PC-3 (cell line): ENCODE measurements at regions not wholly inside any gene's neighbourhood (a gene's known extent, or its start where the extent isn't known, plus 50 kb on each side); places are given as distances from the start of the nearest gene placed in this dataset.
A peak's percentile ranks its signal among the peaks of the same experiment; 100 is the strongest.

Experiments
- ATAC-seq: fragments of 200-7000 bp; cut with Tn5 transposase; 2 replicates; pipeline ENCODE4 v1.9.1; 2020; ENCODE audit warnings: mild to moderate bottlenecking, moderate library complexity
- BruUV-seq: library from RNA; stranded (reverse); fragments of 400-500 nt; replicated peaks from 2 replicates; lab custom pipeline; 2021; lab: Mats Ljungman, UMichigan
- CTCF ChIA-PET: fragments of 300-600 bp; sonication (Branson Sonifier 250); formaldehyde crosslinking; loops from one replicate; lab custom pipeline; 2022; ENCODE audit warnings: antibody characterized with exemption; lab: Charles Lee
- POLR2A ChIA-PET: fragments of 300-600 bp; sonication (Branson Sonifier 250); formaldehyde crosslinking; loops from one replicate; lab custom pipeline; 2022; ENCODE audit warnings: antibody characterized with exemption; ENCODE audit not compliant: unreplicated experiment; lab: Charles Lee
- DNase-seq: peaks from one replicate; pipeline ENCODE4 v3.0.0-alpha.2; 2015
- H2AFZ ChIP-seq: fragments of 300-600 bp; sonication (generic); 2 replicates; pipeline ENCODE4 v1.6.0; 2016; ENCODE audit warnings: antibody characterized with exemption, low read length
- H3F3A ChIP-seq: fragments of 300-600 bp; sonication (generic); one replicate; pipeline ENCODE4 v1.6.0; 2017; ENCODE audit warnings: antibody characterized with exemption, low read length, control low read depth, mild to moderate bottlenecking; ENCODE audit not compliant: unreplicated experiment
- H3K27ac ChIP-seq: fragments of 300-600 bp; sonication (generic); 2 replicates; pipeline ENCODE4 v1.5.1; 2016; ENCODE audit warnings: mild to moderate bottlenecking, low read length
- H3K27me3 ChIP-seq: fragments of 300-600 bp; sonication (generic); 2 replicates; pipeline ENCODE4 v1.6.1; 2016; ENCODE audit warnings: low read length, mixed read lengths
- H3K36me3 ChIP-seq: fragments of 300-600 bp; sonication (generic); 2 replicates; pipeline ENCODE4 v1.6.1; 2016; ENCODE audit warnings: low read depth, mixed run types, low read length, mixed read lengths
- H3K4me1 ChIP-seq: fragments of 300-600 bp; sonication (generic); 2 replicates; pipeline ENCODE4 v1.5.1; 2016; ENCODE audit warnings: low read length; ENCODE audit not compliant: insufficient read depth
- H3K4me2 ChIP-seq: fragments of 300-600 bp; sonication (generic); 2 replicates; pipeline ENCODE4 v1.6.0; 2016; ENCODE audit warnings: low read length
- H3K4me3 ChIP-seq: fragments of 300-600 bp; sonication (generic); 2 replicates; pipeline ENCODE4 v1.5.1; 2016; ENCODE audit warnings: mild to moderate bottlenecking, low read length, mixed read lengths
- H3K79me2 ChIP-seq: fragments of 300-600 bp; sonication (generic); 2 replicates; pipeline ENCODE4 v1.6.1; 2017; ENCODE audit warnings: low read length, mixed read lengths
- H3K9ac ChIP-seq: fragments of 300-600 bp; sonication (generic); 2 replicates; pipeline ENCODE4 v1.6.0; 2016; ENCODE audit warnings: mild to moderate bottlenecking, low read length
- H3K9me2 ChIP-seq: fragments of 300-600 bp; sonication (generic); replicated peaks from 2 replicates; pipeline ENCODE4 v1.6.1; 2016; ENCODE audit warnings: mixed run types, low read length, mixed read lengths
- H3K9me3 ChIP-seq: fragments of 300-600 bp; sonication (generic); 2 replicates; pipeline ENCODE4 v1.6.1; 2016; ENCODE audit warnings: low read length, mixed read lengths
- H4K20me1 ChIP-seq: fragments of 300-600 bp; sonication (generic); 2 replicates; pipeline ENCODE4 v1.6.1; 2016; ENCODE audit warnings: low read length, mixed read lengths
- CTCF ChIP-seq: fragments of 300-600 bp; sonication (generic); conservative IDR thresholded peaks from 2 replicates; pipeline ENCODE4 v1.5.1; 2017; ENCODE audit warnings: antibody characterized with exemption, low read depth, mild to moderate bottlenecking, low read length
- EZH2 ChIP-seq: fragments of 300-600 bp; sonication (generic); IDR thresholded peaks from one replicate; pipeline ENCODE4 v1.6.1; 2017; ENCODE audit warnings: antibody characterized with exemption, mild to moderate bottlenecking, low read length; ENCODE audit not compliant: unreplicated experiment
- EZH2phosphoT487 ChIP-seq: fragments of 300-600 bp; sonication (generic); IDR thresholded peaks from 2 replicates; pipeline ENCODE4 v1.6.1; 2018; ENCODE audit warnings: mild to moderate bottlenecking, antibody characterized with exemption, low read length, borderline replicate concordance
- intact Hi-C: fragments of 100-400 bp; cut with micrococcal nuclease; formaldehyde crosslinking; loops from 2 replicates; pipeline ENCODE4 v1.9.0; 2023

DNA sequence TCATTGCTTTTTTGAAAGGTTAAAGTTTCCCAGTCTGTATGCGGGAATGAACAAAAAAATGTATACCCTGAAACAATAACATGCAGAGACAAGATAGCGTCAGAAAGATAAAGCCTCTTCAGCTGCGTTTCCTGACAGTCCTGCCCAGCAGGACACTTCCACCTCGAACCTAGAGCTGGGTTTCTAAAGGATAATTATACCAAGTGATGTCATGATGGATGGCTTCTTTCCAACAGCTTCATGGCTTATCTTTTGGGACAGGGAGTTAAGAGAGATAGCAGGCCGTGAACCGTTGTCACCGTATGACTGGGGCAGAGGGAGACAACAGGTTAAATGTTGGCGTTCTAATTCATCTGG is 267.6 kb upstream of the SGK1 start:
- Histone ChIP-seq H3K36me3 (no peaks in the 10 kb centered on the region), H3K9me2 (no peaks in the 10 kb centered on the region), H3K4me3 (no peak overlapping the region), H3K4me1 (peaks cover 13% of the 10 kb centered on the region), H3K79me2 (no peaks in the 10 kb centered on the region), H4K20me1 (no peaks in the 10 kb centered on the region), H3F3A (no peaks in the 10 kb centered on the region), H3K27me3 (no peaks in the 10 kb centered on the region), H3K4me2 (no peak overlapping the region), H2AFZ (no peak overlapping the region), H3K9ac (no peak overlapping the region), H3K27ac (no peak overlapping the region), H3K9me3 (no peaks in the 10 kb centered on the region)
- ATAC-seq = no peak
- TF ChIP-seq CTCF (no peak), EZH2phosphoT487 (no peak), EZH2 (no peak)
- intact Hi-C loops = no loop called here
- BruUV-seq = no TSS peak
- DNase-seq = no peak
- ChIA-PET CTCF (no interaction called here), POLR2A (no interaction called here)

- Histone ChIP-seq H3K79me2 (no peaks in the 10 kb centered on the region), H3K9me3 (no peaks in the 10 kb centered on the region), H3K36me3 (no peaks in the 10 kb centered on the region), H3K4me3 (no peak overlapping the region), H3K4me2 (no peak overlapping the region), H3K27ac (no peak overlapping the region), H3K4me1 (peaks cover 8% of the 10 kb centered on the region), H2AFZ (no peak overlapping the region), H3F3A (no peaks in the 10 kb centered on the region), H4K20me1 (no peaks in the 10 kb centered on the region), H3K9ac (no peak overlapping the region), H3K9me2 (no peaks in the 10 kb centered on the region), H3K27me3 (no peaks in the 10 kb centered on the region)
- TF ChIP-seq CTCF = no peak
- no peak for TF ChIP-seq EZH2
- no peak for TF ChIP-seq EZH2phosphoT487
- no peak for DNase-seq
- ChIA-PET CTCF (no interaction called here), POLR2A (no interaction called here)
- intact Hi-C loops = no loop called here
- no peak for ATAC-seq
- no TSS peak for BruUV-seq
These were observed 267.1 kb upstream of the SGK1 start for GRCh38 chr6:134584847-134585516.

DNA sequence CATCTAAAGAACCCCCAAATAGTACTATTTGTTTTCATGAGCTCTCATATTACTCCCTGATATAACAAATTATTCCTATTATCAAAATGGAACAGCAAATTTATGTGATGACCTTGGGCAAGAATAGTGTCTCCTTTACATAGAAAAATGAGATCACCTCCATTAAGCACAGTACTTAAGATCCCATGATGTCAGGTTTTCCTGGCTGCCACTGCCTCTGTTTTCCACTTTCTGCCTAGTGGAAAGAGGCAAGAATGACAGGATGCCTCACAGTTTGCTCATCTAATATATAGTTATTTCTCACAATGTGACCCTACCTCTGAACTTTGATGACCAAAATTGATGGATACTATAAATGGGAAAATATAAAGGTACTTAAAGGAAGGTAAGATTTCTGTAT is 260.1 kb upstream of the SGK1 start:
- ATAC-seq (no peak), DNase-seq (peak; percentile 12)
- intact Hi-C loops = no loop called here

More for the DNA sequence above, 260.1 kb upstream of the SGK1 start:
- Histone ChIP-seq H3K9me2 (no peaks in the 10 kb centered on the region), H3K79me2 (no peaks in the 10 kb centered on the region), H3K36me3 (no peaks in the 10 kb centered on the region), H4K20me1 (no peaks in the 10 kb centered on the region), H3K9me3 (no peaks in the 10 kb centered on the region), H2AFZ (no peak overlapping the region), H3K9ac (no peak overlapping the region), H3K4me1 (no peaks in the 10 kb centered on the region), H3F3A (no peaks in the 10 kb centered on the region), H3K27ac (no peak overlapping the region), H3K4me3 (no peak overlapping the region), H3K4me2 (no peak overlapping the region), H3K27me3 (no peaks in the 10 kb centered on the region)
- BruUV-seq = no TSS peak
- CTCF ChIA-PET = no interaction called here
- TF ChIP-seq CTCF = no peak; the same call in 1 of the 2 replicates
- no peak for TF ChIP-seq EZH2phosphoT487
- POLR2A ChIA-PET = no interaction called here
